ENCODE measurements at regions not wholly inside any gene's neighbourhood (a gene's known extent, or its start where the extent isn't known, plus 50 kb on each side); places are given as distances from the start of the nearest gene placed in this dataset.

DNA sequence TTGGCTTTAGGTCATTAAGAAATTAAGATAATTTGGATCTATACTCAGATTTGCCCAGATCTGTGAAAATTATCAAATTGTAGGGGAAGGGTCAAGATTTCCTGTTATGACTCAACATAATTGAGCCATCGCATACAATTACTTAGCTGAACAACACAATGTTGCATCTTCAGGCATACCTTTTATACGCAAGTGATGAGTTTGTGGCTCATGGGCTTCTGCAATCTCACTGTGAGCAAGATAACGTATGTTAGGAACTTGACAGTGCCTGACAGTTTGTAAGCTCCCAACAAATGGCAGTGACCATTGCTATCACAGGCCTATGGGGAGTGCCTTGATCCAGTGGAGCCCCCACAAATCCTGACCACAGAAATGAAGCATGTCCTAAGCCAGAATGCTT, 199.7 kb downstream of the BCAT1 start:
- ChIA-PET CTCF (interaction anchor here (0.6 kb wide), 1 partner anchor 28 kb away, joined by 5 read pairs; no protein-coding TSS in a partner anchor), POLR2A (ENCODE audit: low non-redundant PET) (no interaction called here)
- no peak for DNase-seq (ENCODE audit: low spot score)
- no peak overlapping the region for H3K27ac ChIP-seq
- TF ChIP-seq, protein P1, sequence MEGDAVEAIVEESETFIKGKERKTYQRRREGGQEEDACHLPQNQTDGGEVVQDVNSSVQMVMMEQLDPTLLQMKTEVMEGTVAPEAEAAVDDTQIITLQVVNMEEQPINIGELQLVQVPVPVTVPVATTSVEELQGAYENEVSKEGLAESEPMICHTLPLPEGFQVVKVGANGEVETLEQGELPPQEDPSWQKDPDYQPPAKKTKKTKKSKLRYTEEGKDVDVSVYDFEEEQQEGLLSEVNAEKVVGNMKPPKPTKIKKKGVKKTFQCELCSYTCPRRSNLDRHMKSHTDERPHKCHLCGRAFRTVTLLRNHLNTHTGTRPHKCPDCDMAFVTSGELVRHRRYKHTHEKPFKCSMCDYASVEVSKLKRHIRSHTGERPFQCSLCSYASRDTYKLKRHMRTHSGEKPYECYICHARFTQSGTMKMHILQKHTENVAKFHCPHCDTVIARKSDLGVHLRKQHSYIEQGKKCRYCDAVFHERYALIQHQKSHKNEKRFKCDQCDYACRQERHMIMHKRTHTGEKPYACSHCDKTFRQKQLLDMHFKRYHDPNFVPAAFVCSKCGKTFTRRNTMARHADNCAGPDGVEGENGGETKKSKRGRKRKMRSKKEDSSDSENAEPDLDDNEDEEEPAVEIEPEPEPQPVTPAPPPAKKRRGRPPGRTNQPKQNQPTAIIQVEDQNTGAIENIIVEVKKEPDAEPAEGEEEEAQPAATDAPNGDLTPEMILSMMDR (conservative IDR thresholded peaks at IDR 0.05; ENCODE audit: low read depth), result no peak

DNA sequence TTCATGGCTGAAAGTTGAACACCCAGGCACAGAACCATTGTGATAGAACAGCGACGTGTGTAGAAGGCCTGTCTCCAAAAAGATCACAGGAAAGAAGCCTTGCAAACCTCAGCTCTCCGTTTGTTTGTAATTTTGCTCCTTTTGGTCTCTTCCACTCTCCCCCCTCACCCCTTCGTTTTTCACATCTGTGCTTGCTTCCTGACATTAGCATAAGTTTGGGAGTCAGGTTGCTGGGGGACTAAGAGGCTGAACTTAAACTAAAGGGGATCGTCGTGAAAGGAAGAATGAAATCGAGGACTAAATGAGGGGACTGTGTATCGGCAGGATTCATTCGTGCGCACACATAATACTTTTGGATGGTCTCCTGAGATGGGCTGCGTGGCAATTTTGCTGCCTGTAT, 200.6 kb downstream of the BCAT1 start:
- H3K27ac ChIP-seq, result no peak overlapping the region
- no peak for DNase-seq (ENCODE audit: low spot score)
- ChIA-PET CTCF (no interaction called here), POLR2A (ENCODE audit: low non-redundant PET) (no interaction called here)
- TF ChIP-seq, protein P1 (conservative IDR thresholded peaks at IDR 0.05; ENCODE audit: low read depth), result no peak

DNA sequence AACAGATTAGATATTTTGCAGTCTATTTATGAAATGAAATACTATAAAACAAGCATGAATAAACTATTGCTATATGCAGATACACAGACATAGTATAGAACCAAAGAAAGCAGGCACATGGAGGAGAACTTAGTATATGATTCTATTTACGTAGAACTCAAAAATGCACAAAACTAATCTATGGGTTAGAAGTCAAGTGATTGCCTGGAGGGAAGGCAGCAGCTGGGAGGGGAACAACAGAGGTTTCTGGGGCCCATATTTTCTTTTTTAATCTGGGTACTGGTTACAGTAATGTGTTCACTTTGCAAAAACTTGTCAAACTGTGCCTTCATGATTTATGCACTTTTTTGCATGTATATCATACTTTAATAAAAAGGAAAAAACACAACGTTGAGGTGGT, 202.0 kb downstream of the BCAT1 start:
- no peak overlapping the region for H3K27ac ChIP-seq
- CTCF ChIA-PET, result no interaction called here
- TF ChIP-seq, protein P1 (conservative IDR thresholded peaks at IDR 0.05; ENCODE audit: low read depth), result no peak
- POLR2A ChIA-PET (ENCODE audit: low non-redundant PET), result no interaction called here
- DNase-seq (ENCODE audit: low spot score), result no peak

DNA sequence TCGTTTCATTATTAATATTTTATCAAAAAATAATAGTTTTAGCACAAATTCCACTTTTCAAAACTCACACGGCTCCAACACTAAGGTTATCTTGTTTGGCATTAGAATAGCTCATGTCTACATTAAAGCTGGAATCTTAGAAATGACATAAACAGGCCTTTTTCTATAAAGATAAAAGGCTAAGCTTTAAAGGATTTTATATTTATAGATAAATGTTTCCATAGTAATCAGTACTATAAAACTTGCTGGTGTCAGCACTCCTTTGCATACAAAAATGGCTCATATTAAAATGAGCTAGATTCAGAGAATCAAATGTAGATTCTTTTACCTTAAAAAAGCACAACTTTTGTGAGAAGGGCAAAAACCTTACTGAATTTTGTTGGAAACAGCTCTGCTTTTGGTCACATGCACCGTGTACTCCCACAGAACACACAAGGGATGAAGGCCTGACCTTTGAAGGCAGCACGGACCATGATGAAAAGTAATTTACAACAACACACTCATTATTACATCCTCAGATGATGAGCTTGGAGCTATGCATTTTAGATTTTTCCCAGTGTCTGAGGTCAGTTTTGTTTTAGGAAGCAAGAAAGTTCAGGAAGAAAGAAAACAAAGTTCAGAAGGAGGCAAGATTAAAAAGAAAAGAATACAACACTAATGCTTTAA, 202.8 kb downstream of the BCAT1 start:
- ChIA-PET POLR2A (ENCODE audit: low non-redundant PET) (no interaction called here), CTCF (no interaction called here)
- H3K27ac ChIP-seq, result no peak overlapping the region
- DNase-seq (ENCODE audit: low spot score), result no peak
- TF ChIP-seq, protein P1 (conservative IDR thresholded peaks at IDR 0.05; ENCODE audit: low read depth), result no peak

DNA sequence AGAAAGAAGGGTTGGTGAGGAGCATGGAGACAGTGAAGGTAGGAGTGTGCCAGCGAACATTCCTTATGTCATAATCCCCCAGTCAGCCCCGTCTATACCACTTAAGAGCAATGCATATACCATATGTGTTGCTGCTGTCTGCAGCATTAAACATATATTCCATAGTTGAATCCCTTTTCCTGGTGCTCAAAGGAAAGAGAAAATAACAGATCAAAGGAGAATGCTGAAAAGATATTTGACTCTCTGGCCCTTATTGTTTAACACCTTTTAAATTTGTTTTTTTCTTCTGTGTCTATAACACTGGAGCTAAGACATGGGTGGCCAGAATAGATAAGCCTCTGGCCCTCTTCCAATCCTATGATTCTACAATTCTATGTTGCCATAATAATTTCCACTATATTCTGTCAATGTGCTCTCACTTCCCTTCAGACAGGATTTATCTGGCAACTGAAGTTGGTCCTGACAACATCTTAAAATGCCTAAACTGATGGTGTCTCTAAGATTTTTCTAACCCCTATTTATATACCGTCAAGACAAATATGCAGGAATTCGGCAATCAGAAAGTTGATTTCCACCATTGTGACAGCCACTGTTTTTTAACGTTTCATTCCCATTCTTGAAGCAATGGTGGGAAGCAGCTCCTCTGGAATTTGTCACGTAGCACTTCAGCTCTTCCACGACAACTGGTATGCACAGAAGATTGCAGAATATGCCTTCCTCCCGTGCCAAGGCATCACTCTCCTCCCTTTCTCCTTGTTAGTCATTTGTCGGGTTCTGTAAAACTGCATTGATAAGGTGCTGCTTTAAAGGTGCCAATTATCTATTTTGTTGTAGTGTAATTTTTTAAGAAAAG, 204.7 kb downstream of the BCAT1 start:
- H3K27ac ChIP-seq, result no peak overlapping the region
- TF ChIP-seq, protein P1 (conservative IDR thresholded peaks at IDR 0.05; ENCODE audit: low read depth), result no peak
- ChIA-PET POLR2A (ENCODE audit: low non-redundant PET) (no interaction called here), CTCF (no interaction called here)
- DNase-seq (ENCODE audit: low spot score), result no peak

GRCh38 chr12:24742378-24742777, 206.5 kb downstream of the BCAT1 start:
- POLR2A ChIA-PET (ENCODE audit: low non-redundant PET), result no interaction called here
- CTCF ChIA-PET, result no interaction called here
- no peak for DNase-seq (ENCODE audit: low spot score)
- TF ChIP-seq, protein P1 (conservative IDR thresholded peaks at IDR 0.05; ENCODE audit: low read depth), result no peak
- no peak overlapping the region for H3K27ac ChIP-seq
